Esophagus (tissue), 2 donors: ENCODE measurements at regions not wholly inside any gene's neighbourhood (a gene's known extent, or its start where the extent isn't known, plus 50 kb on each side); places are given as distances from the start of the nearest gene placed in this dataset.

Source experiments
- H3K27ac ChIP-seq, 2 donors: one replicate each; pipeline ENCODE4 v1.5.1; 2013; ENCODE audit warnings: low read depth in 2 of 2, mild to moderate bottlenecking in 2 of 2, inconsistent platforms in 1 of 2, low read length in 1 of 2, moderate library complexity in 1 of 2
- H3K27me3 ChIP-seq, 2 donors: one replicate each; pipeline ENCODE4 v1.6.1; 2013; ENCODE audit warnings: low read length in 2 of 2, control low read depth in 1 of 2, mild to moderate bottlenecking in 1 of 2; ENCODE audit not compliant: insufficient read depth in 2 of 2, control insufficient read depth in 1 of 2
- H3K36me3 ChIP-seq, 2 donors: one replicate each; pipeline ENCODE4 v1.6.1; 2013; ENCODE audit warnings: low read length in 1 of 2; ENCODE audit not compliant: control insufficient read depth in 2 of 2, insufficient read depth in 2 of 2
- H3K4me1 ChIP-seq, 2 donors: one replicate each; pipeline ENCODE4 v1.6.1; 2013; ENCODE audit warnings: low read length in 1 of 2; ENCODE audit not compliant: control insufficient read depth in 2 of 2, insufficient read depth in 2 of 2
- H3K4me3 ChIP-seq, 2 donors: one replicate each; pipeline ENCODE4 v1.5.1; 2013; ENCODE audit warnings: low read length in 2 of 2, mild to moderate bottlenecking in 2 of 2, low read depth in 1 of 2, moderate library complexity in 1 of 2
- H3K9me3 ChIP-seq, 2 donors: one replicate each; pipeline ENCODE4 v1.6.1; 2013; ENCODE audit warnings: mild to moderate bottlenecking in 2 of 2, low read depth in 1 of 2, low read length in 1 of 2, moderate library complexity in 1 of 2; ENCODE audit not compliant: control insufficient read depth in 2 of 2, insufficient read depth in 1 of 2
- WGBS, 2 donors: extraction: QIAGEN DNeasy Blood & Tissue Kit; methylation state at CpG; one replicate each; pipeline ENCODE4 v1.1.7; 2013; 5-methylcytosine and 5-hydroxymethylcytosine counted together
- donor health status: healthy with polysubstance abuse.
- donor health status: Bipolar disorder and iron deficiency.

DNA sequence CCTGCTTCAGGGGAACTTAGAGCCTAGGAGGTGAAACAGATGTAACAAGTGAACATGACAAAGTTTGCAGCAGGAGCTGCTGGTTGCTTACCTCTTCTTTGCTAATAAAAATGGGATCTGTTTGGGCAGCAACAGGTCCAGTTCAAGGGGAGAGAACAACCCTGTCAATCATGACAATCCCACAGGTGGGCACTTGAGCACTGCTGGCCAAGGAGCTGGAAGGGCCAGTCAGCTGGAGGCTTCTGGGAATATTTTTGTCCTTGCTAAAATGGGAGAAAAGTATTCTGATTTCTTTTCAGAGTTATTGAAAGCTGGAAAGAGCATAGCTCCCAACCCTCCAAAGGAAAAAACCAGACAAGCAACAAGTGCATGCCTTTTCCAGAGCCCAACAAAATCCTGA lies 477.7 kb upstream of the SULF2 start:
- H3K4me1 ChIP-seq, result no peaks in the 10 kb centered on the region
- no peaks in the 10 kb centered on the region for H3K36me3 ChIP-seq
- H3K4me3 ChIP-seq, result no peak overlapping the region
- H3K27me3 ChIP-seq, result peaks cover 0 to 6% of the 10 kb centered on the region in 2 donors
- no peaks in the 10 kb centered on the region for H3K9me3 ChIP-seq
- no peak overlapping the region for H3K27ac ChIP-seq

DNA sequence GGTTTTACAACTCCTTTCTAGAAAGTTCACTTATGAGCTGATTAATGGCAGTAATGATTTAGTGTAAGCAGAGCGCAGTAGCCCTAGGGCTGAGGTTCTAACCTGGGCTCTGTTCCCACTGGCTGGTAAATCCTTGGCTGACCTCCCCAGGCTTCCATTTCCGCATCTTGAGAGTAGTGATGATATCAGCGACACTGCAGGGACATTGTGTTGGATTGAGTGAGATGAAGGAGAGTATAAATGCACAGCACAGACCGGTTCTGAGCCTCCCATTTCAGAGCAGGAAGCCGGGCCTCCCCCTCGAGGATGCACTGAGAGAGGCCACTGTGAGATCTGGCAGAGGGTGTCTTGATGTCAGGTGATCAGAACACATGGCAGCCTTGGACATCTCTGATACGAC lies 477.2 kb upstream of the SULF2 start:
- Histone ChIP-seq H3K36me3 (no peaks in the 10 kb centered on the region), H3K27ac (no peak overlapping the region), H3K4me1 (no peaks in the 10 kb centered on the region), H3K27me3 (peaks cover 0 to 6% of the 10 kb centered on the region in 2 donors), H3K4me3 (no peak overlapping the region), H3K9me3 (no peaks in the 10 kb centered on the region)
- 52 to 64% methylated on average over 7 of the region's 7 CpGs for WGBS, 2 donors

GRCh38 chr20:48261398-48261910 lies 476.2 kb upstream of the SULF2 start:
- no peak overlapping the region for H3K27ac ChIP-seq
- 93% methylated on average over 6 of the region's 6 CpGs for WGBS, 2 donors

GRCh38 chr20:48260129-48260756 lies 475.0 kb upstream of the SULF2 start:
- Histone ChIP-seq H3K9me3 (peaks cover 0 to 3% of the 10 kb centered on the region in 2 donors), H3K4me3 (no peak overlapping the region), H3K4me1 (no peaks in the 10 kb centered on the region), H3K27ac (no peak overlapping the region), H3K36me3 (no peaks in the 10 kb centered on the region), H3K27me3 (peaks cover 0 to 3% of the 10 kb centered on the region in 2 donors)
- 77 to 82% methylated on average over 15 of the region's 15 CpGs for WGBS, 2 donors

More at GRCh38 chr20:48261398-48261910, 476.2 kb upstream of the SULF2 start:
- Histone ChIP-seq H3K36me3 (no peaks in the 10 kb centered on the region), H3K4me3 (no peak overlapping the region), H3K4me1 (no peaks in the 10 kb centered on the region), H3K27me3 (peaks cover 0 to 6% of the 10 kb centered on the region in 2 donors), H3K9me3 (peaks cover 0 to 3% of the 10 kb centered on the region in 2 donors)

DNA sequence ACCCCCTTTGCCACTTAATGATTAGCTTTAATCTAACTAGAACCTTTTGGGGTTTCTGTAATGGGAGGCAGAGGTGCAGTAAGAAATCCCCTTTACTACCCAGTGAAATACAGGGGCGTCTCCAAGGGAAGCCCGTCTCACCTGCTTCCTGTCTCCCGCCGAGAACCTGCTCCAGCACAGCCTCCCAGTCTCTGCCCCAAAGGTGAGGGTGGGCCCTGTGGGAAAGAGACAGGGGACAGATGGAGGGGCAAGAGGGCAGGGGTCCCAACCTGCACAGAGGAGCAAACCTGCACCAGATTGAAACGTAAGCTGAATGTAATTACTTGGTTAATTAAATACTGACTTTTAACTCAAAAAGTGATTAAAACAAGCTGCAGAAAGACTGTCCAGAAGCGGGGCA lies 474.2 kb upstream of the SULF2 start:
- Histone ChIP-seq H3K9me3 (peaks cover 0 to 3% of the 10 kb centered on the region in 2 donors), H3K27me3 (peaks cover 0 to 3% of the 10 kb centered on the region in 2 donors), H3K27ac (no peak overlapping the region), H3K4me3 (no peak overlapping the region), H3K36me3 (no peaks in the 10 kb centered on the region), H3K4me1 (no peaks in the 10 kb centered on the region)
- 71 to 77% methylated on average over 6 of the region's 6 CpGs for WGBS, 2 donors

DNA sequence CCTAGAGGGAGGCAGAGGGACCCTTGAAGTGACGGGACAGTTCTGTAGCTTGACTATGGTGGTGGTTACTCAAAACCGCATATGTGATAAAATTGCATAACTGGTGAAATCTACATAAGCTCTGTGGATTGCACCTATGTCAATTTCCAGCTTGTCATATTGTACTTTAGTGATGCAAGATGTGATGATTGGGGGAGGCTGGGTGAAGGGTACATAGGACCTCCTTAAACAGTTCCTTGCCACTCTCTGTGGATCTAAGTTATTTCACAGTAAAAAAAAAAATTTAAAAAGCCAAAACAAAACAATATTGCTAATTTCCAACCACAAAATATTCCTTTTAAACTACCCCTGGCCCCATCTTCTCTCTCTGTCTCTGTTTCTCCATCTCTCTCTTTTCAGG lies 472.6 kb upstream of the SULF2 start:
- 94 to 98% methylated on average over 2 of the region's 2 CpGs for WGBS, 2 donors
- peaks cover 0 to 3% of the 10 kb centered on the region in 2 donors for H3K27me3 ChIP-seq

GRCh38 chr20:48247961-48248360 lies 462.7 kb upstream of the SULF2 start:
- Histone ChIP-seq H3K27ac (no peak overlapping the region), H3K36me3 (no peaks in the 10 kb centered on the region), H3K9me3 (no peaks in the 10 kb centered on the region), H3K4me1 (no peaks in the 10 kb centered on the region), H3K27me3 (no peaks in the 10 kb centered on the region), H3K4me3 (no peak overlapping the region)
- 88% methylated on average over 8 of the region's 8 CpGs for WGBS, 2 donors

More for the DNA sequence above, 472.6 kb upstream of the SULF2 start:
- H3K27ac ChIP-seq, result no peak overlapping the region
- H3K36me3 ChIP-seq, result no peaks in the 10 kb centered on the region
- H3K9me3 ChIP-seq, result peaks cover 0 to 3% of the 10 kb centered on the region in 2 donors
- H3K4me3 ChIP-seq, result no peak overlapping the region
- H3K4me1 ChIP-seq, result no peaks in the 10 kb centered on the region

GRCh38 chr20:48246061-48246790 lies 460.9 kb upstream of the SULF2 start:
- 49 to 54% methylated on average over 9 of the region's 9 CpGs for WGBS, 2 donors
- no peak overlapping the region for H3K27ac ChIP-seq

GRCh38 chr20:48242623-48243022 lies 457.3 kb upstream of the SULF2 start:
- WGBS, 2 donors, result 93 to 97% methylated on average over 8 of the region's 8 CpGs

More at GRCh38 chr20:48246061-48246790, 460.9 kb upstream of the SULF2 start:
- no peaks in the 10 kb centered on the region for H3K27me3 ChIP-seq
- H3K9me3 ChIP-seq, result no peaks in the 10 kb centered on the region
- no peak overlapping the region for H3K4me3 ChIP-seq
- H3K36me3 ChIP-seq, result no peaks in the 10 kb centered on the region
- H3K4me1 ChIP-seq, result no peaks in the 10 kb centered on the region

More at GRCh38 chr20:48242623-48243022, 457.3 kb upstream of the SULF2 start:
- H3K9me3 ChIP-seq, result no peaks in the 10 kb centered on the region
- no peak overlapping the region for H3K27ac ChIP-seq
- no peaks in the 10 kb centered on the region for H3K36me3 ChIP-seq
- H3K4me3 ChIP-seq, result no peak overlapping the region
- H3K27me3 ChIP-seq, result no peaks in the 10 kb centered on the region
- no peaks in the 10 kb centered on the region for H3K4me1 ChIP-seq
